ENCODE measurements at regions not wholly inside any gene's neighbourhood (a gene's known extent, or its start where the extent isn't known, plus 50 kb on each side); places are given as distances from the start of the nearest gene placed in this dataset.

DNA sequence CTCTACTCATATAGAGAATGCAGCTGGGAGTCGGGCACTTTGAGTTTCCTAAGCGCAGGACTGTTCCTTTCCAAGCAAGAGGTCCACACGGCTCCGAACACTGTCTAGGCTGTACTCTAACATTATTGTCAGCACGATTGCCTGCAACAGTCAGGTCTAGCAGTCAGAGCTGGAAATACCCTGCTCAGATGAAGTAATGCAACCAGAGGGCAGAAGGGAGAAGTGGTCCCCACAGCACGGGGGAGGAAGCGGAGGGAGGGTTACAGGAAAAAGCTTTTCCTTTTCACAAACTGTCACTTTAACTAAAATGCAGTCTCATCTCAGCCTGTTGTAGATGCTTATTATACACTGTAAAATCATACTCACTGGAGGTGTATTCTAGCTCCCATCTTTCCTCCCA, 98.9 kb upstream of the SLC44A3 start:
- Histone ChIP-seq H3K9ac (ENCODE audit: low read depth, low read length) (no peak overlapping the region), H3K9me3 (ENCODE audit: insufficient read depth, low read depth, low read length) (no peaks in the 10 kb centered on the region), H3K27ac (ENCODE audit: low read depth, low read length) (no peak overlapping the region), H3K36me3 (ENCODE audit: insufficient read depth, low read length) (no peaks in the 10 kb centered on the region), H3K4me1 (ENCODE audit: insufficient read depth, low read length) (no peaks in the 10 kb centered on the region), H3K27me3 (ENCODE audit: insufficient read depth, low read length) (no peaks in the 10 kb centered on the region), H3K4me3 (ENCODE audit: low read length) (no peak overlapping the region)
- WGBS = 95% methylated on average over 7 of the region's 7 CpGs

GRCh38 chr1:94719926-94720793, 100.0 kb upstream of the SLC44A3 start:
- Histone ChIP-seq H3K9ac (ENCODE audit: low read depth, low read length) (no peak overlapping the region), H3K27ac (ENCODE audit: low read depth, low read length) (no peak overlapping the region), H3K36me3 (ENCODE audit: insufficient read depth, low read length) (no peaks in the 10 kb centered on the region)

DNA sequence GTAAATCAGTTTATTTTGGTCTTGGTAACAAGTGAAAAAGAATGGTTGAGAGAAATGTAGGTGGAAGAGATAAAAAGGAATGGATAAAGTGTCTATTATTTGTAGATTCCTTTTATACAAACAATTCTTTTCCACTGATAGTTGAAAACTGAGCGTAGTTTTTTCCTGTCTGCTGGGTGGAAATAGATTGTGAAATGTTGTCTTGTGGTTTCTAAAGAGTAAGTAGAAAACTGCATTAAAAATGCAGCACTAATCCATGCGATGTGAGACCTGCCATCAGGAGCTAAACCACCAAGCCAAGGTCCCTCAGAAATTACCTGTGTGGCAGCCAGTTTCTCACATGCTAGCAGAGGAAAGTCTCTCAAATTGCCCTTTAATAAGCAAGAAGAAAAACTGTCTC, 103.2 kb upstream of the SLC44A3 start:
- no peaks in the 10 kb centered on the region for H3K36me3 ChIP-seq (ENCODE audit: insufficient read depth, low read length)
- WGBS = 100% methylated on average over 2 of the region's 2 CpGs
- H3K27me3 ChIP-seq (ENCODE audit: insufficient read depth, low read length) = no peaks in the 10 kb centered on the region
- no peak overlapping the region for H3K27ac ChIP-seq (ENCODE audit: low read depth, low read length)
- H3K9ac ChIP-seq (ENCODE audit: low read depth, low read length) = no peak overlapping the region
- no peak overlapping the region for H3K4me3 ChIP-seq (ENCODE audit: low read length)
- no peaks in the 10 kb centered on the region for H3K9me3 ChIP-seq (ENCODE audit: insufficient read depth, low read depth, low read length)
- peaks cover 11% of the 10 kb centered on the region for H3K4me1 ChIP-seq (ENCODE audit: insufficient read depth, low read length)

More at GRCh38 chr1:94719926-94720793, 100.0 kb upstream of the SLC44A3 start:
- 86% methylated on average over 7 of the region's 7 CpGs for WGBS
- no peaks in the 10 kb centered on the region for H3K4me1 ChIP-seq (ENCODE audit: insufficient read depth, low read length)
- no peaks in the 10 kb centered on the region for H3K27me3 ChIP-seq (ENCODE audit: insufficient read depth, low read length)
- no peaks in the 10 kb centered on the region for H3K9me3 ChIP-seq (ENCODE audit: insufficient read depth, low read depth, low read length)
- H3K4me3 ChIP-seq (ENCODE audit: low read length) = no peak overlapping the region

- no peak overlapping the region for H3K4me3 ChIP-seq (ENCODE audit: low read length)
- 92% methylated on average over 5 of the region's 5 CpGs for WGBS
- no peaks in the 10 kb centered on the region for H3K36me3 ChIP-seq (ENCODE audit: insufficient read depth, low read length)
- H3K9ac ChIP-seq (ENCODE audit: low read depth, low read length) = no peak overlapping the region
- H3K4me1 ChIP-seq (ENCODE audit: insufficient read depth, low read length) = peaks cover 11% of the 10 kb centered on the region
- H3K27ac ChIP-seq (ENCODE audit: low read depth, low read length) = no peak overlapping the region
- no peaks in the 10 kb centered on the region for H3K27me3 ChIP-seq (ENCODE audit: insufficient read depth, low read length)
- H3K9me3 ChIP-seq (ENCODE audit: insufficient read depth, low read depth, low read length) = no peaks in the 10 kb centered on the region
Observed at GRCh38 chr1:94715321-94715720, 104.8 kb upstream of the SLC44A3 start.

DNA sequence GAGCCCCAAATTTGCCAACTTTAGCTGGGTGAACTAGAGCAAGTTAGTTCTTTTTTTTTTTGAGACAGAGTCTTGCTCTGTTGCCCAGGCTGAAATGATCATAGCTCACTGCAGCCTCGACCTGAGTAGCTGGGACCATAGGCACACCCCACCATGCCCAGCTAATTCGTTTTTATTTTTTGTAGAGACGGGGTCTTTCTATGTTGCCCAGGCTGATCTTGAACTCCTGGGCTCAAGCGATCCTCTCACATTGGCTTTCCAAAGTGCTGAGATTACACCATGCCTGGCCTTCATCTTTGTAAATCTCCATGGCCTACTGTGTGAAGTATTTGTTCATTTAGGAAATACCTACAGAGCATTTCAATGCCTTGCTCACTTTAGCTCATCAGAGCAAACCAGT, 105.6 kb upstream of the SLC44A3 start:
- Histone ChIP-seq H3K4me3 (ENCODE audit: low read length) (no peak overlapping the region), H3K27ac (ENCODE audit: low read depth, low read length) (no peak overlapping the region), H3K36me3 (ENCODE audit: insufficient read depth, low read length) (no peaks in the 10 kb centered on the region), H3K4me1 (ENCODE audit: insufficient read depth, low read length) (peaks cover 11% of the 10 kb centered on the region), H3K9me3 (ENCODE audit: insufficient read depth, low read depth, low read length) (no peaks in the 10 kb centered on the region), H3K9ac (ENCODE audit: low read depth, low read length) (no peak overlapping the region), H3K27me3 (ENCODE audit: insufficient read depth, low read length) (no peaks in the 10 kb centered on the region)
- 95% methylated on average over 4 of the region's 4 CpGs for WGBS

GRCh38 chr1:94714152-94714551, 106.0 kb upstream of the SLC44A3 start:
- no peaks in the 10 kb centered on the region for H3K27me3 ChIP-seq (ENCODE audit: insufficient read depth, low read length)
- peaks cover 11% of the 10 kb centered on the region for H3K4me1 ChIP-seq (ENCODE audit: insufficient read depth, low read length)
- H3K9me3 ChIP-seq (ENCODE audit: insufficient read depth, low read depth, low read length) = no peaks in the 10 kb centered on the region
- peak overlapping the region; percentile 45 for H3K27ac ChIP-seq (ENCODE audit: low read depth, low read length)
- H3K9ac ChIP-seq (ENCODE audit: low read depth, low read length) = no peak overlapping the region
- 88% methylated on average over 5 of the region's 5 CpGs for WGBS
- no peaks in the 10 kb centered on the region for H3K36me3 ChIP-seq (ENCODE audit: insufficient read depth, low read length)
- H3K4me3 ChIP-seq (ENCODE audit: low read length) = no peak overlapping the region

DNA sequence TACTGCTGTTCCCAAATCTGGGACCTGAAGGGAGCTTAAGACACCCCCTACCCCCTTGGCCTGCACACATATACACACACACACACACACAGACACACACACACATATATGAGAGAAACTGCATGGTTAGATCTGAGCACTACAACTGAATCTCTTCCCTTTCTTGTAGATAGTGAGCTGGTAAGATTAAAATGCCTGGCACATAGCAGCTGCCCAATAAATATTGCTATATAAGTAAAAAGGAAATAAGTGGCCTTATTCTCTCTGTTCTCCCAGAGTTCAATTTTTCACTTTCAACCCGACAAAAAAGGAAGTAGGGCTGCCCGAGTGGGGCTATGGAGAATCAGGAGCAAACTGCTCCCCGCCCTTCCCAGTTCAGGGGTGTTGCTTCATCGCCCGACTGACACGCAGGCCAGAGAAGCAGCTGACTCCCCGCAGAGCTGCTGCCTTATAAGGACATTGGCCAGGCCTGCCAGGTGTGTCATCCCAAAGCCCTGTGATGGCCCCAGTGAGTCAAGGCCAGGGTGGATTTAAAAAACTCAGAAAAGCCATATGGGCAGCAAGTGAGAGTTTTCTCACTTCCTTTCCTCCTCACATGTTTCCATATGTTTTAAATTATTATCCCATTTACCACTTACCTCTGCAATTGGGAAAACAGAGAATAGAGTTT, 106.5 kb upstream of the SLC44A3 start:
- Histone ChIP-seq H3K4me3 (ENCODE audit: low read length) (no peak overlapping the region), H3K9me3 (ENCODE audit: insufficient read depth, low read depth, low read length) (no peaks in the 10 kb centered on the region), H3K27ac (ENCODE audit: low read depth, low read length) (peak overlapping the region; percentile 45), H3K9ac (ENCODE audit: low read depth, low read length) (no peak overlapping the region), H3K27me3 (ENCODE audit: insufficient read depth, low read length) (no peaks in the 10 kb centered on the region), H3K36me3 (ENCODE audit: insufficient read depth, low read length) (no peaks in the 10 kb centered on the region), H3K4me1 (ENCODE audit: insufficient read depth, low read length) (peaks cover 11% of the 10 kb centered on the region)
- WGBS = 31% methylated on average over 7 of the region's 7 CpGs

GRCh38 chr1:94709891-94710581, 110.1 kb upstream of the SLC44A3 start:
- no peak overlapping the region for H3K9ac ChIP-seq (ENCODE audit: low read depth, low read length)
- no peak overlapping the region for H3K27ac ChIP-seq (ENCODE audit: low read depth, low read length)
- H3K27me3 ChIP-seq (ENCODE audit: insufficient read depth, low read length) = no peaks in the 10 kb centered on the region
- H3K4me1 ChIP-seq (ENCODE audit: insufficient read depth, low read length) = peaks cover 11% of the 10 kb centered on the region
- 85% methylated on average over 8 of the region's 8 CpGs for WGBS
- H3K4me3 ChIP-seq (ENCODE audit: low read length) = no peak overlapping the region
- H3K36me3 ChIP-seq (ENCODE audit: insufficient read depth, low read length) = no peaks in the 10 kb centered on the region
- H3K9me3 ChIP-seq (ENCODE audit: insufficient read depth, low read depth, low read length) = no peaks in the 10 kb centered on the region

GRCh38 chr1:94708811-94709210, 111.3 kb upstream of the SLC44A3 start:
- Histone ChIP-seq H3K4me1 (ENCODE audit: insufficient read depth, low read length) (peaks cover 6% of the 10 kb centered on the region), H3K36me3 (ENCODE audit: insufficient read depth, low read length) (no peaks in the 10 kb centered on the region), H3K27ac (ENCODE audit: low read depth, low read length) (no peak overlapping the region), H3K27me3 (ENCODE audit: insufficient read depth, low read length) (no peaks in the 10 kb centered on the region), H3K9me3 (ENCODE audit: insufficient read depth, low read depth, low read length) (no peaks in the 10 kb centered on the region), H3K4me3 (ENCODE audit: low read length) (no peak overlapping the region), H3K9ac (ENCODE audit: low read depth, low read length) (no peak overlapping the region)
- WGBS = 89% methylated on average over 8 of the region's 8 CpGs

DNA sequence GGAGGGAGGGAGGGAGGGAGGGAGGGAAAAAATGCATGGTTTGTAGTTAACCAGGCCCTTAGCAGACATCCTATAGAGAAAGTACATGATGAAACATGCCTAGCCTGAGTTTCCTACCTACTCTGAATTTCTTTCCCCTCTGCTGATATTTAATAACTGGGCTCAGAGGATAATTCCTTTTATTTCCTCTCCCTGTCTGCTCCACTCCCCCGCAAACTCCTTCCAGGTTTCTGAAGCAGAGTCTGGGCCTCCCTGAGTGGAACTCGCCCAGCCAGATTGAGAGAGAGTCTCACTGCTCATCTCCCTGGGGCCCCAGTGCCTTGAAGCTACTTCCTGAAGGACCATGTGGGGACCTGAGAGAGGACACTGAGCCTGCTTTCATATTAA, 111.9 kb upstream of the SLC44A3 start:
- Histone ChIP-seq H3K9me3 (ENCODE audit: insufficient read depth, low read depth, low read length) (no peaks in the 10 kb centered on the region), H3K27ac (ENCODE audit: low read depth, low read length) (no peak overlapping the region), H3K9ac (ENCODE audit: low read depth, low read length) (no peak overlapping the region), H3K27me3 (ENCODE audit: insufficient read depth, low read length) (no peaks in the 10 kb centered on the region), H3K4me3 (ENCODE audit: low read length) (no peak overlapping the region), H3K4me1 (ENCODE audit: insufficient read depth, low read length) (peaks cover 2% of the 10 kb centered on the region; the same call in 1 of the 2 replicates), H3K36me3 (ENCODE audit: insufficient read depth, low read length) (no peaks in the 10 kb centered on the region)
- WGBS = 97% methylated on average over 2 of the region's 2 CpGs
